Kasumi-1 (cell line): ENCODE measurements at regions not wholly inside any gene's neighbourhood (a gene's known extent, or its start where the extent isn't known, plus 50 kb on each side); places are given as distances from the start of the nearest gene placed in this dataset.

Experiments
- DNase-seq, 2 experiments: peaks; one replicate each; lab custom pipeline; 2025; lab: John Stamatoyannopoulos, UW

- DNase-seq = no peak
These were observed 192.4 kb upstream of the IGF1R start for GRCh38 chr15:98455904-98456303.

GRCh38 chr15:98476559-98476958 is 171.8 kb upstream of the IGF1R start:
- peak in 1 of 2 experiments; percentile 10 for DNase-seq

GRCh38 chr15:98480844-98481243 is 167.5 kb upstream of the IGF1R start:
- no peak for DNase-seq

GRCh38 chr15:98483575-98484130 is 164.7 kb upstream of the IGF1R start:
- DNase-seq = no peak

- no peak for DNase-seq
These were observed 163.4 kb upstream of the IGF1R start for GRCh38 chr15:98484914-98485313.

- no peak for DNase-seq
These were observed 162.9 kb upstream of the IGF1R start for GRCh38 chr15:98485451-98485850.

GRCh38 chr15:98493966-98494511 is 154.3 kb upstream of the IGF1R start:
- no peak for DNase-seq

- no peak for DNase-seq
These were observed 147.1 kb upstream of the IGF1R start for GRCh38 chr15:98501192-98501591.

- no peak for DNase-seq
These were observed 146.7 kb upstream of the IGF1R start for GRCh38 chr15:98501632-98502031.

GRCh38 chr15:98503970-98504369 is 144.4 kb upstream of the IGF1R start:
- DNase-seq = peak; percentile 99

- no peak for DNase-seq
These were observed 143.3 kb upstream of the IGF1R start for GRCh38 chr15:98504998-98505397.

- DNase-seq = peak in 1 of 2 experiments; percentile 1
These were observed 142.7 kb upstream of the IGF1R start for GRCh38 chr15:98505611-98506031.

GRCh38 chr15:98506172-98506571 is 142.2 kb upstream of the IGF1R start:
- DNase-seq = no peak

- no peak for DNase-seq
These were observed 141.6 kb upstream of the IGF1R start for GRCh38 chr15:98506711-98507110.

- no peak for DNase-seq
These were observed 134.8 kb upstream of the IGF1R start for GRCh38 chr15:98513428-98513986.

GRCh38 chr15:98514034-98514622 is 134.2 kb upstream of the IGF1R start:
- DNase-seq = no peak

GRCh38 chr15:98518823-98519561 is 129.3 kb upstream of the IGF1R start:
- peak; percentile 57 to 76 for DNase-seq

- DNase-seq = no peak
These were observed 128.4 kb upstream of the IGF1R start for GRCh38 chr15:98519767-98520550.

GRCh38 chr15:98522127-98522526 is 126.2 kb upstream of the IGF1R start:
- DNase-seq = no peak

- no peak for DNase-seq
These were observed 124.3 kb upstream of the IGF1R start for GRCh38 chr15:98523912-98524662.
